CD14-positive monocyte (primary cell): ENCODE measurements at regions not wholly inside any gene's neighbourhood (a gene's known extent, or its start where the extent isn't known, plus 50 kb on each side); places are given as distances from the start of the nearest gene placed in this dataset.

ENCODE experiments used
- DNase-seq, 3 donors: peaks; one replicate each; pipeline ENCODE4 v3.0.0-alpha.2; 2011 to 2022
- H2AFZ ChIP-seq: 2 replicates; pipeline ENCODE4 v1.6.0; 2012; ENCODE audit warnings: mild to moderate bottlenecking, low read depth, low read length, inconsistent platforms; ENCODE audit not compliant: insufficient read depth, poor library complexity, severe bottlenecking
- H3K27ac ChIP-seq, 2 donors: 1 replicate in 1 of 2; 2 replicates in 1 of 2; pipeline ENCODE4 v1.5.1; 2012 to 2013; ENCODE audit warnings: low read length in 2 of 2, control low read depth in 1 of 2, inconsistent platforms in 1 of 2, low read depth in 1 of 2, mild to moderate bottlenecking in 1 of 2
- H3K27me3 ChIP-seq, 2 donors: one replicate each; pipeline versions ENCODE4 v1.6.0 to v1.6.1; 2011 to 2013; ENCODE audit warnings: low read length in 2 of 2; ENCODE audit not compliant: control insufficient read depth in 2 of 2, insufficient read depth in 2 of 2
- H3K36me3 ChIP-seq, 2 donors: replicated peaks in 1 of 2; 1 replicate in 1 of 2; 2 replicates in 1 of 2; pipeline versions ENCODE4 v1.5.1 to v1.6.1; 2012 to 2013; ENCODE audit warnings: low read length in 2 of 2, control low read depth in 1 of 2, inconsistent platforms in 1 of 2, mild to moderate bottlenecking in 1 of 2; ENCODE audit not compliant: insufficient read depth in 2 of 2, control insufficient read depth in 1 of 2
- H3K4me1 ChIP-seq, 2 donors: 1 replicate in 1 of 2; 2 replicates in 1 of 2; pipeline versions ENCODE4 v1.5.1 to v1.6.1; 2012 to 2013; ENCODE audit warnings: low read length in 2 of 2, control low read depth in 1 of 2, inconsistent platforms in 1 of 2, mild to moderate bottlenecking in 1 of 2, moderate library complexity in 1 of 2; ENCODE audit not compliant: insufficient read depth in 2 of 2, control insufficient read depth in 1 of 2
- H3K4me2 ChIP-seq: replicated peaks from 2 replicates; pipeline ENCODE3; 2012; ENCODE audit warnings: low read length, moderate library complexity, mild to moderate bottlenecking; ENCODE audit not compliant: poor library complexity, severe bottlenecking; ENCODE audit errors: extremely low read depth
- H3K4me3 ChIP-seq, 3 experiments: fragments of 200-600 bp in 1 of 3; sonication (generic) in 1 of 3; replicated peaks in 1 of 3; 1 replicate in 2 of 3; 2 replicates in 1 of 3; pipeline ENCODE4 v1.5.1; 2011 to 2013; ENCODE audit warnings: low read length in 3 of 3, mild to moderate bottlenecking in 3 of 3, control low read depth in 2 of 3, low read depth in 2 of 3, inconsistent platforms in 1 of 3, moderate library complexity in 1 of 3
- H3K79me2 ChIP-seq: 2 replicates; pipeline ENCODE4 v1.6.0; 2012; ENCODE audit warnings: mild to moderate bottlenecking, control low read depth, inconsistent platforms, low read length, moderate library complexity; ENCODE audit not compliant: insufficient read depth
- H3K9ac ChIP-seq: 2 replicates; pipeline ENCODE4 v1.6.0; 2017; ENCODE audit warnings: low read length, mild to moderate bottlenecking; ENCODE audit not compliant: insufficient read depth, poor library complexity, severe bottlenecking
- H3K9me3 ChIP-seq, 2 donors: replicated peaks in 1 of 2; 1 replicate in 1 of 2; 2 replicates in 1 of 2; pipeline versions ENCODE4 v1.5.1 to v1.6.1; 2012 to 2013; ENCODE audit warnings: low read length in 2 of 2, control low read depth in 1 of 2; ENCODE audit not compliant: control insufficient read depth in 1 of 2, insufficient read depth in 1 of 2
- H4K20me1 ChIP-seq: 2 replicates; pipeline ENCODE4 v1.6.0; 2012; ENCODE audit warnings: mild to moderate bottlenecking, low read length, control low read depth, moderate library complexity; ENCODE audit not compliant: insufficient read depth
- H3K27ac Mint-ChIP-seq, 7 donors: one replicate each; pipeline ENCODE4 v1.8.0; 2020; ENCODE audit warnings: mild to moderate bottlenecking in 7 of 7, mixed read lengths in 7 of 7, moderate library complexity in 6 of 7, inconsistent platforms in 2 of 7
- H3K27me3 Mint-ChIP-seq, 3 donors: one replicate each; pipeline ENCODE4 v1.8.0; 2021 to 2022; ENCODE audit warnings: low read depth in 3 of 3, mild to moderate bottlenecking in 3 of 3, mixed read lengths in 3 of 3, moderate library complexity in 3 of 3, inconsistent platforms in 1 of 3
- H3K36me3 Mint-ChIP-seq, 2 donors: one replicate each; pipeline ENCODE4 v1.8.0; 2020; ENCODE audit warnings: mixed read lengths in 2 of 2, inconsistent platforms in 1 of 2, mild to moderate bottlenecking in 1 of 2
- H3K4me1 Mint-ChIP-seq: one replicate; pipeline ENCODE4 v1.8.0; 2020; ENCODE audit warnings: mild to moderate bottlenecking, mixed read lengths
- H3K4me3 Mint-ChIP-seq, 2 donors: one replicate each; pipeline ENCODE4 v1.8.0; 2020; ENCODE audit warnings: mild to moderate bottlenecking in 2 of 2, mixed read lengths in 2 of 2, moderate library complexity in 1 of 2
- H3K9me3 Mint-ChIP-seq, 7 donors: one replicate each; pipeline ENCODE4 v1.8.0; 2020 to 2022; ENCODE audit warnings: mixed read lengths in 7 of 7, mild to moderate bottlenecking in 6 of 7, moderate library complexity in 6 of 7, inconsistent platforms in 2 of 7
- CTCF ChIP-seq: fragments of 200-600 bp; IDR thresholded peaks from one replicate; pipeline ENCODE4 v1.8.0; 2022; ENCODE audit warnings: antibody characterized with exemption, mild to moderate bottlenecking
- WGBS: methylation state at CpG from one replicate; pipeline ENCODE4 v1.1.5; 2013; ENCODE audit warnings: missing lambda C conversion rate; ENCODE audit not compliant: insufficient coverage; 5-methylcytosine and 5-hydroxymethylcytosine counted together
- intact Hi-C, 2 donors: fragments of 100-400 bp; cut with micrococcal nuclease; formaldehyde crosslinking; loops; one replicate each; pipeline versions ENCODE4 v1.15.0 to v1.15.1; 2023

- no peak overlapping the region for H3K27ac ChIP-seq
- no peak overlapping the region for H3K4me2 ChIP-seq
- no peak overlapping the region for H2AFZ ChIP-seq
- Mint-ChIP-seq H3K36me3 (no peaks in the 10 kb centered on the region), H3K27ac (no peak overlapping the region), H3K9me3 (peaks cover 7 to 31% (median 11%) of the 10 kb centered on the region in 7 donors), H3K4me3 (no peak overlapping the region), H3K27me3 (no peaks in the 10 kb centered on the region), H3K4me1 (no peaks in the 10 kb centered on the region)
- DNase-seq, result no peak
- no peak overlapping the region for H3K4me3 ChIP-seq
- H3K4me1 ChIP-seq, result no peaks in the 10 kb centered on the region
- peaks cover 34 to 37% of the 10 kb centered on the region in 2 donors for H3K9me3 ChIP-seq
- 74% methylated on average over 7 of the region's 18 CpGs for WGBS
- H3K9ac ChIP-seq, result no peak overlapping the region
- TF ChIP-seq CTCF, result no peak
- no peaks in the 10 kb centered on the region for H3K79me2 ChIP-seq
- intact Hi-C loops, result no loop called here
- H4K20me1 ChIP-seq, result no peaks in the 10 kb centered on the region
- no peaks in the 10 kb centered on the region for H3K36me3 ChIP-seq
- H3K27me3 ChIP-seq, result no peaks in the 10 kb centered on the region
Measured at GRCh38 chr5:26237489-26237888, 800.9 kb downstream of the CDH9 start.

GRCh38 chr5:26236936-26237335 lies 801.5 kb downstream of the CDH9 start:
- no peak for TF ChIP-seq CTCF
- WGBS, result 98% methylated on average over 10 of the region's 12 CpGs
- Histone ChIP-seq H3K4me1 (no peaks in the 10 kb centered on the region), H3K27me3 (no peaks in the 10 kb centered on the region), H3K79me2 (no peaks in the 10 kb centered on the region), H3K4me3 (no peak overlapping the region), H3K27ac (no peak overlapping the region), H4K20me1 (no peaks in the 10 kb centered on the region), H3K36me3 (no peaks in the 10 kb centered on the region), H2AFZ (no peak overlapping the region), H3K9me3 (peaks cover 39 to 41% of the 10 kb centered on the region in 2 donors), H3K9ac (no peak overlapping the region), H3K4me2 (no peak overlapping the region)
- H3K27ac Mint-ChIP-seq, result no peak overlapping the region
- no peaks in the 10 kb centered on the region for H3K4me1 Mint-ChIP-seq
- H3K4me3 Mint-ChIP-seq, result no peak overlapping the region
- no peak for DNase-seq
- H3K27me3 Mint-ChIP-seq, result no peaks in the 10 kb centered on the region
- H3K36me3 Mint-ChIP-seq, result no peaks in the 10 kb centered on the region
- H3K9me3 Mint-ChIP-seq, result peaks cover 7 to 33% (median 14%) of the 10 kb centered on the region in 7 donors
- intact Hi-C loops, result no loop called here
